ENCODE measurements at regions not wholly inside any gene's neighbourhood (a gene's known extent, or its start where the extent isn't known, plus 50 kb on each side); places are given as distances from the start of the nearest gene placed in this dataset.
A peak's percentile ranks its signal among the peaks of the same experiment; 100 is the strongest.

DNA sequence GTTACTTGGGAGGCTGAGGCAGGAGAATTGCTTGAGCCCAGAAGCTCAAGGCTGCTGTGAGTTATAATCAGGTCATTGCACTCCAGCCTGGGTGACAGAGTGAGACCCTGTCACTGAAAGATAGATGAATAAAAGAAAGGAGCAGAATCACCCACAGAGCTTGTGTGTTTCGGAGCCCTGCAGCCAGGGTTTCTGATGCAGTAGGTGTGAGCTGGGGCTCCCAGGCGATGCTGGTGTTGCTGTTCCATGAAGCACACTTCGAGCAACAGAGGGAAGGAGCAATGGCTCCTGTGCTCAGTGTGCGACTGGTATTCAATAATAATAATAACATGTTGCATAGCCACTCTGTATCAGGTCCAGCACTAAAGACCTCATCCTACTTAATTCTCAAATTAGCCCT, 197.5 kb upstream of the CST7 start:
- Histone ChIP-seq H3K4me1 (ENCODE audit: insufficient read depth) (no peaks in the 10 kb centered on the region), H3K9me3 (no peaks in the 10 kb centered on the region), H3K4me3 (no peak overlapping the region), H3K27ac (no peak overlapping the region), H3K27me3 (no peaks in the 10 kb centered on the region), H3K36me3 (no peaks in the 10 kb centered on the region)
- DNase-seq, result no peak
- TF ChIP-seq POLR2A (IDR thresholded peaks at IDR 0.05) (no peak), EP300 (IDR thresholded peaks at IDR 0.05) (no peak)
- TF ChIP-seq, protein P1, sequence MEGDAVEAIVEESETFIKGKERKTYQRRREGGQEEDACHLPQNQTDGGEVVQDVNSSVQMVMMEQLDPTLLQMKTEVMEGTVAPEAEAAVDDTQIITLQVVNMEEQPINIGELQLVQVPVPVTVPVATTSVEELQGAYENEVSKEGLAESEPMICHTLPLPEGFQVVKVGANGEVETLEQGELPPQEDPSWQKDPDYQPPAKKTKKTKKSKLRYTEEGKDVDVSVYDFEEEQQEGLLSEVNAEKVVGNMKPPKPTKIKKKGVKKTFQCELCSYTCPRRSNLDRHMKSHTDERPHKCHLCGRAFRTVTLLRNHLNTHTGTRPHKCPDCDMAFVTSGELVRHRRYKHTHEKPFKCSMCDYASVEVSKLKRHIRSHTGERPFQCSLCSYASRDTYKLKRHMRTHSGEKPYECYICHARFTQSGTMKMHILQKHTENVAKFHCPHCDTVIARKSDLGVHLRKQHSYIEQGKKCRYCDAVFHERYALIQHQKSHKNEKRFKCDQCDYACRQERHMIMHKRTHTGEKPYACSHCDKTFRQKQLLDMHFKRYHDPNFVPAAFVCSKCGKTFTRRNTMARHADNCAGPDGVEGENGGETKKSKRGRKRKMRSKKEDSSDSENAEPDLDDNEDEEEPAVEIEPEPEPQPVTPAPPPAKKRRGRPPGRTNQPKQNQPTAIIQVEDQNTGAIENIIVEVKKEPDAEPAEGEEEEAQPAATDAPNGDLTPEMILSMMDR (IDR thresholded peaks at IDR 0.05), result no peak
- 87 to 96% (median 91%) methylated on average over 4 of the region's 4 CpGs for WGBS, 3 donors
- intact Hi-C loops (cut with DNase I), result no loop called here

DNA sequence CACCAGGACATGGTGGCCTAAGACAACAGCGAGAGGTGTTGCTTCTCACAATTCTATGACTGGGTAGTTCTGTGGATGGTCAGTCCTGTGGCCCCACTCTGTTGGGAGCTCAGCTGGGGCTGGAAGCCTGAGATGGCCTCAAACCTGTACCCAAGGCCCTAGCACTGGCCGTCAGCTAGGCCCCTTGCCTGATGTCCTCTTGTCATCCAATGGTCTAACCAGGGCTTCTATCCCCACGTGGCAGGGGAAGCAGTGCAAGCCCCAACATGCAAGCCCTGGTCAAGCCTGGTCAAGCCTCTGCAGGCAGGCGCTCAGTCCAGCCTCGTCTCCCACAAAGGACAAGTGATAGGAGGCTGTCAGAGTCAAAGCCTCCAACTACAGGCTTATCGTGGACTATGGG, 196.5 kb upstream of the CST7 start:
- Histone ChIP-seq H3K27ac (no peak overlapping the region), H3K36me3 (no peaks in the 10 kb centered on the region), H3K27me3 (no peaks in the 10 kb centered on the region), H3K4me1 (ENCODE audit: insufficient read depth) (no peaks in the 10 kb centered on the region), H3K9me3 (no peaks in the 10 kb centered on the region), H3K4me3 (no peak overlapping the region)
- WGBS, 3 donors, result 84 to 95% (median 85%) methylated on average over 5 to 6 of the region's 6 CpGs
- TF ChIP-seq EP300 (IDR thresholded peaks at IDR 0.05), result no peak
- no peak for DNase-seq
- intact Hi-C loops (cut with DNase I), result no loop called here

DNA sequence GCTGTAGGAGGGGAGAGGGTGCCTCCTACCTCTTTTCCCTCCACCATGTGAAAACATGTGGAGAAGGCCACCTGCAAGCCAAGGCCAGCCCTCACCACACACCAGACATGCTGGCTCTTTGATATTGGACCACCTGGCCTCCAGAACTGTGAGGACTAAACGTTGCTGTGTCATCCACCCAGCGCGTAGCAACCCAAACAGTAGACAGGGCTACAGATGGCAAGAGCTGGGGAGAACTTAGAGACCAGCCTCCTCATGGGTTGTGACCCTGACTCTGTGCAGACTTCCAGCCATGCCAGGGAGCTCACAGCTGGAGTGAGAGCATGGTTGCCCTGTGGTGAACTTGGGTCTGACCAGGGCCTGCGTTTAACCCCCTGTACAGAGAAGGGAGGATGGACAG, 195.9 kb upstream of the CST7 start:
- peak in 1 of 5 donors; percentile 0 for DNase-seq
- 65 to 71% (median 67%) methylated on average over 4 of the region's 4 CpGs for WGBS, 3 donors
- no peak for TF ChIP-seq POLR2A (IDR thresholded peaks at IDR 0.05)
- TF ChIP-seq, protein P1 (IDR thresholded peaks at IDR 0.05), result no peak
- TF ChIP-seq EP300 (IDR thresholded peaks at IDR 0.05), result no peak
- no peaks in the 10 kb centered on the region for H3K36me3 ChIP-seq
- no peaks in the 10 kb centered on the region for H3K27me3 ChIP-seq
- H3K27ac ChIP-seq, result no peak overlapping the region
- intact Hi-C loops (cut with DNase I), result no loop called here
- no peak overlapping the region for H3K4me3 ChIP-seq
- H3K4me1 ChIP-seq (ENCODE audit: insufficient read depth), result no peaks in the 10 kb centered on the region
- H3K9me3 ChIP-seq, result no peaks in the 10 kb centered on the region

DNA sequence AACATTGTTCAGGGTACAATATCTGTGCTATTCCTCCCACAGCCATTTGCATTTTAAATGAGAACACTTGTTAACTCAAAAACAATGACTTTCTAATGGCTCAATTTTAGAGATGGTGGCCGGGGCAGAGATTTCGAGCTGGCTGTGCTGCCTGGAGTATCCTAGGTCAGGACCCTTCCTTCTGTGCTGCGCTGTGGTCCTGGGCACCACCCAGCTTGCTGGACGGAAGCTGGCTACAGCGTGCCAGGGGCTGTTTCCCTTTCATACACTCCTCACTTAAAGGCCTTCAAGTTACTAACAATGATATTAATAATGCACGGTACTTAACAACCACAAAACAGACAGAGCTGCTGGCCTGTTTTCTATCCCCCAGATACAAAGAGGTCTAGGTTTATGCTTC, 194.4 kb upstream of the CST7 start:
- TF ChIP-seq EP300 (IDR thresholded peaks at IDR 0.05) (no peak), POLR2A (IDR thresholded peaks at IDR 0.05) (no peak)
- TF ChIP-seq, protein P1 (IDR thresholded peaks at IDR 0.05), result no peak
- DNase-seq, result no peak
- no peak overlapping the region for H3K4me3 ChIP-seq
- 71 to 79% (median 78%) methylated on average over 6 of the region's 6 CpGs for WGBS, 3 donors
- no peaks in the 10 kb centered on the region for H3K36me3 ChIP-seq
- H3K4me1 ChIP-seq (ENCODE audit: insufficient read depth), result no peaks in the 10 kb centered on the region
- no peak overlapping the region for H3K27ac ChIP-seq
- H3K27me3 ChIP-seq, result no peaks in the 10 kb centered on the region
- intact Hi-C loops (cut with DNase I), result no loop called here
- no peaks in the 10 kb centered on the region for H3K9me3 ChIP-seq

DNA sequence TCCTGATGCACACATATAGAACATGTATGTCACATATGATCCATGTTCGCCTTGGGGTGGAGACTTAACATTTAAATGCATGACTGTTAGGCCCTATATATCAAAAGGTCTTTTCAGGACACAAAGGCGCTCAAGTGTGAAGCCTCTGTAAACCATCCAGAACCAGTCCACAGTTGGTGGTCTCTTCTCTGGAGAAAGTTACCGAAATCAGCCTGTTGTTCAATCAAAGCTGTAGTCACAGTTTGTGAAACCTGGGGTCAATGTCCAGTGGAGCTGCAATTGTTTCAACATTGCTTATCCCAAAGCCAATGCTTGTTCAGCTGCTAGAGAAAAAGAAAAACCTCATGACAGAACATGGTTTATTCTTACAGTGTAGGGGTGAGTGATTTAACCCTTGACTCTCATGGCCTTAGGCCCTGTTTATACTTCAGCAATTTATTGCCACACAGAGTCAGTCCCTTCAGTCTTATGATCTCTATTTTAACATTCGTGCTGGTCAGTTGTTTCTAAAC, 193.6 kb upstream of the CST7 start:
- Histone ChIP-seq H3K4me1 (ENCODE audit: insufficient read depth) (no peaks in the 10 kb centered on the region), H3K27me3 (no peaks in the 10 kb centered on the region), H3K27ac (no peak overlapping the region), H3K9me3 (no peaks in the 10 kb centered on the region), H3K4me3 (no peak overlapping the region), H3K36me3 (no peaks in the 10 kb centered on the region)
- intact Hi-C loops (cut with DNase I), result no loop called here
- 75 to 78% (median 78%) methylated on average over 4 of the region's 4 CpGs for WGBS, 3 donors
- no peak for DNase-seq
- TF ChIP-seq, protein P1 (IDR thresholded peaks at IDR 0.05), result no peak
- no peak for TF ChIP-seq EP300 (IDR thresholded peaks at IDR 0.05)
- TF ChIP-seq POLR2A (IDR thresholded peaks at IDR 0.05), result no peak

All from ovary (tissue), 7 donors.